GM21447 (cell line): ENCODE measurements at regions not wholly inside any gene's neighbourhood (a gene's known extent, or its start where the extent isn't known, plus 50 kb on each side); places are given as distances from the start of the nearest gene placed in this dataset.

ENCODE experiments used
- ATAC-seq: cut with Tn5 transposase; IDR thresholded peaks from one replicate; pipeline ENCODE4 v1.9.1; 2021; ENCODE audit not compliant: unreplicated experiment

- no peak for ATAC-seq
Observed at GRCh38 chr2:53452400-53452799, 315.2 kb upstream of the CHAC2 start.

GRCh38 chr2:53450923-53451322, 316.7 kb upstream of the CHAC2 start:
- ATAC-seq: no peak

- no peak for ATAC-seq
Observed at GRCh38 chr2:53448591-53448990, 319.0 kb upstream of the CHAC2 start.

- ATAC-seq: no peak
Observed at GRCh38 chr2:53448086-53448485, 319.5 kb upstream of the CHAC2 start.

- no peak for ATAC-seq
Observed at GRCh38 chr2:53445383-53446070, 322.1 kb upstream of the CHAC2 start.

- ATAC-seq: no peak
Observed at GRCh38 chr2:53442783-53443182, 324.8 kb upstream of the CHAC2 start.

- ATAC-seq: no peak
Observed at GRCh38 chr2:53442093-53442492, 325.5 kb upstream of the CHAC2 start.

GRCh38 chr2:53438692-53439091, 328.9 kb upstream of the CHAC2 start:
- ATAC-seq: no peak

GRCh38 chr2:53438100-53438499, 329.5 kb upstream of the CHAC2 start:
- no peak for ATAC-seq

- ATAC-seq: no peak
Observed at GRCh38 chr2:53437371-53437770, 330.2 kb upstream of the CHAC2 start.

GRCh38 chr2:53436882-53437281, 330.7 kb upstream of the CHAC2 start:
- no peak for ATAC-seq

- no peak for ATAC-seq
Observed at GRCh38 chr2:53435610-53436009, 332.0 kb upstream of the CHAC2 start.

- no peak for ATAC-seq
Observed at GRCh38 chr2:53434466-53434865, 333.1 kb upstream of the CHAC2 start.

- no peak for ATAC-seq
Observed at GRCh38 chr2:53432936-53433335, 334.7 kb upstream of the CHAC2 start.

GRCh38 chr2:53429901-53430300, 337.7 kb upstream of the CHAC2 start:
- ATAC-seq: no peak

- ATAC-seq: peak; percentile 82
Observed at GRCh38 chr2:53424902-53425301, 342.7 kb upstream of the CHAC2 start.

GRCh38 chr2:53423465-53423864, 344.1 kb upstream of the CHAC2 start:
- ATAC-seq: no peak

GRCh38 chr2:53422979-53423378, 344.6 kb upstream of the CHAC2 start:
- ATAC-seq: peak; percentile 61

- ATAC-seq: no peak
Observed at GRCh38 chr2:53417385-53417784, 350.2 kb upstream of the CHAC2 start.

- ATAC-seq: no peak
Observed at GRCh38 chr2:53407363-53408080, 360.1 kb upstream of the CHAC2 start.

- ATAC-seq: no peak
Observed at GRCh38 chr2:53403792-53404413, 363.7 kb upstream of the CHAC2 start.

GRCh38 chr2:53397085-53397484, 370.5 kb upstream of the CHAC2 start:
- ATAC-seq: no peak
